DOHH2 (cell line): ENCODE measurements at regions not wholly inside any gene's neighbourhood (a gene's known extent, or its start where the extent isn't known, plus 50 kb on each side); places are given as distances from the start of the nearest gene placed in this dataset.

ENCODE experiments used
- CTCF ChIP-seq: fragments of 200-600 bp; sonication (generic); IDR thresholded peaks from one replicate; pipeline ENCODE4 v1.5.1; 2014; ENCODE audit warnings: antibody characterized with exemption, mild to moderate bottlenecking, low read depth, low read length; ENCODE audit not compliant: poor library complexity, severe bottlenecking
- EZH2phosphoT487 ChIP-seq: fragments of 200-600 bp; sonication (generic); IDR thresholded peaks from 2 replicates; pipeline ENCODE4 v1.6.1; 2017; ENCODE audit warnings: borderline replicate concordance, mild to moderate bottlenecking, antibody characterized with exemption, low read length, moderate library complexity, mixed read lengths

- no peak for TF ChIP-seq CTCF
- no peak for TF ChIP-seq EZH2phosphoT487
Observed at GRCh38 chr4:10346023-10346422, 111.2 kb downstream of the ZNF518B start.
